IMR-90 (cell line): ENCODE measurements at regions not wholly inside any gene's neighbourhood (a gene's known extent, or its start where the extent isn't known, plus 50 kb on each side); places are given as distances from the start of the nearest gene placed in this dataset.
A peak's percentile ranks its signal among the peaks of the same experiment; 100 is the strongest.

Experiments used
- ATAC-seq: fragments of 200-7000 bp; cut with Tn5 transposase; 2 replicates; pipeline ENCODE4 v1.9.1; 2020; ENCODE audit warnings: low read depth, mild to moderate bottlenecking, moderate library complexity
- BruUV-seq: library from RNA; stranded (reverse); fragments of 400-500 nt; replicated peaks from 2 replicates; lab custom pipeline; 2021; lab: Mats Ljungman, UMichigan
- CTCF ChIA-PET: fragments of 300-600 bp; formaldehyde crosslinking; extraction: SDS; loops from one replicate; lab custom pipeline; 2021; ENCODE audit warnings: antibody characterized with exemption; lab: Yijun Ruan, JAX
- POLR2A ChIA-PET: fragments of 300-600 bp; sonication (Branson Sonifier 250); formaldehyde crosslinking; loops from one replicate; lab custom pipeline; 2022; ENCODE audit warnings: antibody characterized with exemption; ENCODE audit not compliant: unreplicated experiment; lab: Charles Lee
- DNase-seq: peaks from one replicate; pipeline ENCODE4 v3.0.0; 2013
- H2AFZ ChIP-seq: replicated peaks from 2 replicates; pipeline ENCODE3; 2013; ENCODE audit warnings: low read length, mild to moderate bottlenecking; ENCODE audit not compliant: poor library complexity
- H2AK5ac ChIP-seq: 2 replicates; pipeline ENCODE4 v1.6.1; 2013; ENCODE audit warnings: low read depth, low read length, inconsistent platforms
- H2AK9ac ChIP-seq: replicated peaks from 2 replicates; pipeline ENCODE3; 2013; ENCODE audit warnings: mild to moderate bottlenecking, low read depth, low read length, moderate library complexity; ENCODE audit not compliant: poor library complexity
- H2BK120ac ChIP-seq: 2 replicates; pipeline ENCODE4 v1.6.1; 2013; ENCODE audit warnings: low read depth, low read length, inconsistent platforms
- H2BK15ac ChIP-seq: 3 replicates; pipeline ENCODE4 v1.6.1; 2013; ENCODE audit warnings: low read depth, low read length, inconsistent platforms
- H2BK20ac ChIP-seq: 2 replicates; pipeline ENCODE4 v1.6.1; 2013; ENCODE audit warnings: low read depth, mild to moderate bottlenecking, inconsistent platforms, low read length, moderate library complexity
- H2BK5ac ChIP-seq: 2 replicates; pipeline ENCODE4 v1.6.1; 2013; ENCODE audit warnings: mild to moderate bottlenecking, low read depth, low read length, inconsistent platforms; ENCODE audit not compliant: poor library complexity, severe bottlenecking
- H3K14ac ChIP-seq: replicated peaks from 2 replicates; pipeline ENCODE4 v1.6.1; 2013; ENCODE audit warnings: low read depth, low read length, inconsistent platforms
- H3K18ac ChIP-seq: 2 replicates; pipeline ENCODE4 v1.6.1; 2013; ENCODE audit warnings: low read depth, low read length, control low read depth
- H3K23ac ChIP-seq: 2 replicates; pipeline ENCODE4 v1.6.1; 2013; ENCODE audit warnings: low read depth, low read length, inconsistent platforms
- H3K27ac ChIP-seq: 2 replicates; pipeline ENCODE4 v1.5.1; 2013; ENCODE audit warnings: mild to moderate bottlenecking, control low read depth, low read length; ENCODE audit not compliant: insufficient read depth
- H3K27me3 ChIP-seq: 2 replicates; pipeline ENCODE4 v1.6.1; 2013; ENCODE audit warnings: low read length; ENCODE audit not compliant: control insufficient read depth, insufficient read depth
- H3K36me3 ChIP-seq: 2 replicates; pipeline ENCODE4 v1.6.1; 2013; ENCODE audit warnings: low read length, mixed read lengths; ENCODE audit not compliant: control insufficient read depth, insufficient read depth
- H3K4ac ChIP-seq: 2 replicates; pipeline ENCODE4 v1.6.1; 2013; ENCODE audit warnings: low read depth, low read length, inconsistent platforms
- H3K4me1 ChIP-seq: 2 replicates; pipeline ENCODE4 v1.6.1; 2013; ENCODE audit warnings: low read length, mixed read lengths; ENCODE audit not compliant: control insufficient read depth, insufficient read depth
- H3K4me2 ChIP-seq: 2 replicates; pipeline ENCODE4 v1.6.1; 2013; ENCODE audit warnings: low read depth, mild to moderate bottlenecking, control low read depth, low read length, moderate library complexity
- H3K4me3 ChIP-seq: 2 replicates; pipeline ENCODE4 v1.5.1; 2013; ENCODE audit warnings: low read depth, mild to moderate bottlenecking, control low read depth, low read length, moderate library complexity; ENCODE audit not compliant: insufficient read depth
- H3K56ac ChIP-seq: 2 replicates; pipeline ENCODE4 v1.6.1; 2013; ENCODE audit warnings: low read length, inconsistent platforms; ENCODE audit not compliant: insufficient read depth; ENCODE audit errors: extremely low read depth
- H3K79me1 ChIP-seq, 2 experiments: 2 replicates each; pipeline ENCODE4 v1.6.1; 2013; ENCODE audit warnings: low read length in 2 of 2, inconsistent platforms in 1 of 2, low read depth in 1 of 2
- H3K9ac ChIP-seq: 2 replicates; pipeline ENCODE4 v1.6.1; 2013; ENCODE audit warnings: low read depth, low read length, control low read depth
- H3K9me1 ChIP-seq: 2 replicates; pipeline ENCODE4 v1.6.1; 2013; ENCODE audit warnings: low read length, inconsistent platforms; ENCODE audit not compliant: insufficient read depth
- H3K9me3 ChIP-seq: 2 replicates; pipeline ENCODE4 v1.6.1; 2013; ENCODE audit warnings: low read length; ENCODE audit not compliant: control insufficient read depth, insufficient read depth
- H4K20me1 ChIP-seq: 2 replicates; pipeline ENCODE4 v1.6.1; 2013; ENCODE audit warnings: low read length, inconsistent platforms; ENCODE audit not compliant: insufficient read depth
- H4K5ac ChIP-seq: 2 replicates; pipeline ENCODE4 v1.6.1; 2013; ENCODE audit warnings: mild to moderate bottlenecking, low read depth, low read length, control low read depth
- H4K8ac ChIP-seq, 2 experiments: 2 replicates each; pipeline ENCODE4 v1.6.1; 2013; ENCODE audit warnings: low read depth in 2 of 2, low read length in 2 of 2, control low read depth in 1 of 2, inconsistent platforms in 1 of 2
- H4K91ac ChIP-seq: 2 replicates; pipeline ENCODE4 v1.6.1; 2013; ENCODE audit warnings: low read depth, low read length, inconsistent platforms; ENCODE audit not compliant: insufficient read depth
- FOS ChIP-seq: fragments of 150-350 bp; IDR thresholded peaks from 2 replicates; pipeline ENCODE4 v1.6.1; 2016; ENCODE audit warnings: low read depth, low read length
- POLR2A ChIP-seq: IDR thresholded peaks from 2 replicates; pipeline ENCODE4 v1.6.1; 2012; ENCODE audit warnings: mild to moderate bottlenecking, low read depth, low read length
- RAD21 ChIP-seq: IDR thresholded peaks from 2 replicates; pipeline ENCODE4 v1.6.1; 2012; ENCODE audit warnings: low read length, improper control_type of control experiment
- RFX5 ChIP-seq: IDR thresholded peaks from 2 replicates; pipeline ENCODE4 v1.8.0; 2012; ENCODE audit warnings: low read depth, mild to moderate bottlenecking, low read length, moderate library complexity
- WGBS, 2 experiments: methylation state at CpG; one replicate each; pipeline versions ENCODE4 v1.1.5 to v1.1.7; 2013; ENCODE audit warnings: missing lambda C conversion rate in 2 of 2; ENCODE audit not compliant: insufficient read length in 1 of 2; ENCODE audit errors: extremely low coverage in 2 of 2; 5-methylcytosine and 5-hydroxymethylcytosine counted together
- dilution Hi-C: fragments of 300-500 bp; cut with HindIII; formaldehyde crosslinking; loops from one replicate; pipeline ENCODE4 v1.14.3; 2018; ENCODE audit warnings: low sequenced_read_pairs; ENCODE audit not compliant: unreplicated experiment
- in situ Hi-C: fragments of 300-500 bp; cut with MboI; formaldehyde crosslinking; loops from 3 replicates; pipeline ENCODE4 v1.14.3; 2019; ENCODE audit warnings: low sequenced_read_pairs, inconsistent platforms, mixed read lengths
- intact Hi-C: fragments of 100-400 bp; cut with micrococcal nuclease; formaldehyde crosslinking; loops from 2 replicates; pipeline ENCODE4 v1.10.0; 2022
- TF ChIP-seq, protein P1 (sequence below): conservative IDR thresholded peaks from 2 replicates; pipeline ENCODE4 v1.5.1; 2012; ENCODE audit warnings: mild to moderate bottlenecking, low read depth, low read length, improper control_type of control experiment

GRCh38 chr9:115235221-115235620 is 117.3 kb upstream of the TNC start:
- Histone ChIP-seq H3K4me1 (peaks cover 10% of the 10 kb centered on the region), H3K9me1 (no peaks in the 10 kb centered on the region; the same call in 1 of the 2 replicates), H2AK5ac (peak overlapping the region; percentile 52; the same call in 1 of the 2 replicates), H3K27me3 (peaks cover 7% of the 10 kb centered on the region), H3K79me1 (no peaks in the 10 kb centered on the region), H3K27ac (no peak overlapping the region), H3K9me3 (no peaks in the 10 kb centered on the region), H4K5ac (no peak overlapping the region), H3K9ac (no peak overlapping the region), H2AK9ac (no peak overlapping the region), H4K8ac (no peak overlapping the region), H3K4me3 (no peak overlapping the region), H2AFZ (no peak overlapping the region), H2BK15ac (no peak overlapping the region), H3K23ac (no peak overlapping the region), H3K56ac (no peak overlapping the region), H3K36me3 (no peaks in the 10 kb centered on the region), H2BK20ac (0 out of 2 replicates have a peak overlapping the region, but pooled peaks have one; percentile 3), H2BK120ac (0 out of 2 replicates have a peak overlapping the region, but pooled peaks have one; percentile 6), H3K14ac (no peak overlapping the region), H3K18ac (0 out of 2 replicates have a peak overlapping the region, but pooled peaks have one; percentile 52), H4K91ac (peak overlapping the region; percentile 50; the same call in 1 of the 2 replicates), H3K4me2 (no peak overlapping the region), H3K4ac (peak overlapping the region; percentile 13; the same call in 1 of the 2 replicates), H2BK5ac (no peak overlapping the region), H4K20me1 (no peaks in the 10 kb centered on the region)
- dilution Hi-C loops = no loop called here
- ChIA-PET CTCF (interaction anchor here (1.0 kb wide), 1 partner anchor 18 kb away, joined by 3 read pairs; no protein-coding TSS in a partner anchor), POLR2A (no interaction called here)
- DNase-seq = no peak
- BruUV-seq = no TSS peak
- no CpG with 5 or more reads among the region's 1 CpG for WGBS, 2 experiments
- ATAC-seq = no peak
- intact Hi-C loops = no loop called here
- in situ Hi-C loops = no loop called here
- TF ChIP-seq, protein P1, sequence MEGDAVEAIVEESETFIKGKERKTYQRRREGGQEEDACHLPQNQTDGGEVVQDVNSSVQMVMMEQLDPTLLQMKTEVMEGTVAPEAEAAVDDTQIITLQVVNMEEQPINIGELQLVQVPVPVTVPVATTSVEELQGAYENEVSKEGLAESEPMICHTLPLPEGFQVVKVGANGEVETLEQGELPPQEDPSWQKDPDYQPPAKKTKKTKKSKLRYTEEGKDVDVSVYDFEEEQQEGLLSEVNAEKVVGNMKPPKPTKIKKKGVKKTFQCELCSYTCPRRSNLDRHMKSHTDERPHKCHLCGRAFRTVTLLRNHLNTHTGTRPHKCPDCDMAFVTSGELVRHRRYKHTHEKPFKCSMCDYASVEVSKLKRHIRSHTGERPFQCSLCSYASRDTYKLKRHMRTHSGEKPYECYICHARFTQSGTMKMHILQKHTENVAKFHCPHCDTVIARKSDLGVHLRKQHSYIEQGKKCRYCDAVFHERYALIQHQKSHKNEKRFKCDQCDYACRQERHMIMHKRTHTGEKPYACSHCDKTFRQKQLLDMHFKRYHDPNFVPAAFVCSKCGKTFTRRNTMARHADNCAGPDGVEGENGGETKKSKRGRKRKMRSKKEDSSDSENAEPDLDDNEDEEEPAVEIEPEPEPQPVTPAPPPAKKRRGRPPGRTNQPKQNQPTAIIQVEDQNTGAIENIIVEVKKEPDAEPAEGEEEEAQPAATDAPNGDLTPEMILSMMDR = no peak
- no peak for TF ChIP-seq POLR2A
- TF ChIP-seq FOS = no peak
- TF ChIP-seq RAD21 = no peak
- TF ChIP-seq RFX5 = no peak
